Spleen (tissue), 11 donors: ENCODE measurements at regions not wholly inside any gene's neighbourhood (a gene's known extent, or its start where the extent isn't known, plus 50 kb on each side); places are given as distances from the start of the nearest gene placed in this dataset.
A peak's percentile ranks its signal among the peaks of the same experiment; 100 is the strongest.

Experiments used
- DNase-seq: peaks from one replicate; pipeline ENCODE4 v3.0.0-alpha.2; 2020
- H3K27ac ChIP-seq, 8 donors: fragments of 200-600 bp; sonication (generic) in 7 of 8; 1 replicate in 4 of 8; 2 replicates in 4 of 8; pipeline versions ENCODE4 v1.5.0 to v1.8.0; 2016 to 2021; ENCODE audit warnings: inconsistent platforms in 4 of 8, mild to moderate bottlenecking in 4 of 8, moderate library complexity in 1 of 8
- H3K27me3 ChIP-seq, 7 donors: fragments of 200-600 bp; sonication (generic) in 6 of 7; replicated peaks in 1 of 7; 1 replicate in 4 of 7; 2 replicates in 3 of 7; pipeline versions ENCODE4 v1.5.0 to v1.8.0; 2016 to 2021; ENCODE audit warnings: inconsistent platforms in 3 of 7, mild to moderate bottlenecking in 1 of 7
- H3K36me3 ChIP-seq, 6 donors: fragments of 200-600 bp; sonication (generic) in 5 of 6; 1 replicate in 4 of 6; 2 replicates in 2 of 6; pipeline versions ENCODE4 v1.5.0 to v1.8.0; 2016 to 2021; ENCODE audit warnings: inconsistent platforms in 2 of 6
- H3K4me1 ChIP-seq, 6 donors: fragments of 200-600 bp; sonication (generic) in 5 of 6; 1 replicate in 3 of 6; 2 replicates in 3 of 6; pipeline versions ENCODE4 v1.5.0 to v1.8.0; 2016 to 2021; ENCODE audit warnings: inconsistent platforms in 3 of 6
- H3K4me3 ChIP-seq, 8 donors: fragments of 200-600 bp; sonication (generic) in 7 of 8; 1 replicate in 4 of 8; 2 replicates in 4 of 8; pipeline versions ENCODE4 v1.5.0 to v1.8.0; 2016 to 2021; ENCODE audit warnings: inconsistent platforms in 4 of 8, mild to moderate bottlenecking in 4 of 8, moderate library complexity in 2 of 8
- H3K9me3 ChIP-seq, 8 donors: fragments of 200-600 bp; sonication (generic) in 7 of 8; 1 replicate in 4 of 8; 2 replicates in 4 of 8; pipeline versions ENCODE4 v1.5.0 to v1.8.0; 2016 to 2021; ENCODE audit warnings: inconsistent platforms in 4 of 8
- CTCF ChIP-seq, 11 experiments: fragments of 200-600 bp in 7 of 11; fragments of 450-650 bp in 4 of 11; sonication (generic) in 4 of 11; IDR thresholded peaks in 8 of 11; conservative IDR thresholded peaks in 3 of 11; 1 replicate in 7 of 11; 2 replicates in 4 of 11; pipeline versions ENCODE4 v1.4.0 to v1.8.0; 2016 to 2021; ENCODE audit warnings: antibody characterized with exemption in 11 of 11, inconsistent platforms in 4 of 11, mild to moderate bottlenecking in 1 of 11
- POLR2A ChIP-seq, 3 donors: fragments of 450-650 bp; IDR thresholded peaks; one replicate each; pipeline ENCODE4 v1.5.1; 2017; ENCODE audit warnings: antibody characterized with exemption in 3 of 3, mild to moderate bottlenecking in 1 of 3
- POLR2AphosphoS5 ChIP-seq, 3 donors: sonication (generic); formaldehyde crosslinking; IDR thresholded peaks; one replicate each; pipeline ENCODE4 v1.5.1; 2017; ENCODE audit warnings: antibody characterized with exemption in 3 of 3
- WGBS, 5 donors: extraction: QIAGEN DNeasy Blood & Tissue Kit in 3 of 5; methylation state at CpG; one replicate each; pipeline versions ENCODE4 v1.1.5 to v1.1.7; 2013 to 2018; 5-methylcytosine and 5-hydroxymethylcytosine counted together
- intact Hi-C: fragments of 100-400 bp; cut with DNase I; formaldehyde crosslinking; loops from one replicate; pipeline ENCODE4 v1.15.0; 2023; ENCODE audit warnings: low total_unique reads
- donor health status: healthy with polysubstance abuse.
- donor health status: DM: no; HTN: no; CAD: no; lungs with moderate emphysema.
- donor health status: DM: no; HTN: no; CAD: no.
- donor health status: Bipolar disorder and iron deficiency.
- donor health status: healthy.
- donor health status: DM: no; HTN: no; CAD: no.
- donor health status: DM: yes; HTN: yes; CAD: no.

GRCh38 chrX:43573441-43574015, 82.6 kb upstream of the MAOA start:
- no peak for DNase-seq
- no peak overlapping the region for H3K4me3 ChIP-seq
- H3K4me1 ChIP-seq: no peaks in the 10 kb centered on the region
- intact Hi-C loops: no loop called here
- no peaks in the 10 kb centered on the region for H3K36me3 ChIP-seq
- H3K9me3 ChIP-seq: no peaks in the 10 kb centered on the region
- H3K27me3 ChIP-seq: peaks cover 0 to 9% (median 0%) of the 10 kb centered on the region in 7 donors
- TF ChIP-seq CTCF (IDR thresholded peaks at IDR 0.05 in 8 of 11, conservative IDR thresholded peaks at IDR 0.05 in 3 of 11): no peak
- no peak overlapping the region for H3K27ac ChIP-seq

GRCh38 chrX:43580621-43581020, 75.5 kb upstream of the MAOA start:
- no peak for DNase-seq
- H3K4me3 ChIP-seq: no peak overlapping the region
- no peaks in the 10 kb centered on the region for H3K36me3 ChIP-seq
- H3K27ac ChIP-seq: no peak overlapping the region
- TF ChIP-seq POLR2A (IDR thresholded peaks at IDR 0.05): no peak
- H3K27me3 ChIP-seq: peaks cover 0 to 17% (median 0%) of the 10 kb centered on the region in 7 donors
- intact Hi-C loops: no loop called here
- no peaks in the 10 kb centered on the region for H3K9me3 ChIP-seq
- no peaks in the 10 kb centered on the region for H3K4me1 ChIP-seq
- 76 to 98% (median 91%) methylated on average over 4 of the region's 4 CpGs for WGBS, 5 donors

- Histone ChIP-seq H3K27ac (peak overlapping the region in 1 of 8 donors; percentile 73), H3K4me3 (no peak overlapping the region), H3K36me3 (no peaks in the 10 kb centered on the region), H3K9me3 (no peaks in the 10 kb centered on the region), H3K27me3 (peaks cover 0 to 17% (median 0%) of the 10 kb centered on the region in 7 donors), H3K4me1 (no peaks in the 10 kb centered on the region)
- intact Hi-C loops: no loop called here
- WGBS, 5 donors: 71 to 94% (median 86%) methylated on average over 2 of the region's 2 CpGs
- DNase-seq: no peak
- TF ChIP-seq POLR2A (IDR thresholded peaks at IDR 0.05) (no peak), CTCF (IDR thresholded peaks at IDR 0.05 in 8 of 11, conservative IDR thresholded peaks at IDR 0.05 in 3 of 11) (no peak), POLR2AphosphoS5 (IDR thresholded peaks at IDR 0.05) (no peak)
These were observed 74.9 kb upstream of the MAOA start for GRCh38 chrX:43581167-43581566.

GRCh38 chrX:43581888-43582539, 74.1 kb upstream of the MAOA start:
- no peaks in the 10 kb centered on the region for H3K36me3 ChIP-seq

More at GRCh38 chrX:43581888-43582539, 74.1 kb upstream of the MAOA start:
- WGBS, 5 donors: 66 to 91% (median 78%) methylated on average over 5 of the region's 5 CpGs
- Histone ChIP-seq H3K27me3 (peaks cover 0 to 11% (median 0%) of the 10 kb centered on the region in 7 donors), H3K9me3 (no peaks in the 10 kb centered on the region), H3K27ac (peak overlapping the region in 2 of 8 donors; percentile 36 to 73), H3K4me3 (no peak overlapping the region), H3K4me1 (no peaks in the 10 kb centered on the region)
- intact Hi-C loops: no loop called here
- TF ChIP-seq POLR2AphosphoS5 (IDR thresholded peaks at IDR 0.05) (no peak), POLR2A (IDR thresholded peaks at IDR 0.05) (no peak), CTCF (IDR thresholded peaks at IDR 0.05 in 8 of 11, conservative IDR thresholded peaks at IDR 0.05 in 3 of 11) (no peak)
- no peak for DNase-seq
